GM19025 (cell line): ENCODE measurements at regions not wholly inside any gene's neighbourhood (a gene's known extent, or its start where the extent isn't known, plus 50 kb on each side); places are given as distances from the start of the nearest gene placed in this dataset.

Experiments used
- ATAC-seq: cut with Tn5 transposase; IDR thresholded peaks from one replicate; pipeline ENCODE4 v1.9.1; 2021; ENCODE audit warnings: mild to moderate bottlenecking, low read depth, moderate library complexity; ENCODE audit not compliant: unreplicated experiment

GRCh38 chr10:47223236-47223635, 76.8 kb upstream of the GDF10 start:
- no peak for ATAC-seq

- no peak for ATAC-seq
Measured at GRCh38 chr10:47224546-47225218, 75.3 kb upstream of the GDF10 start.

GRCh38 chr10:47225219-47225927, 74.6 kb upstream of the GDF10 start:
- ATAC-seq, result no peak

GRCh38 chr10:47225928-47226645, 73.9 kb upstream of the GDF10 start:
- no peak for ATAC-seq

- no peak for ATAC-seq
Measured at GRCh38 chr10:47230482-47230881, 69.5 kb upstream of the GDF10 start.

- no peak for ATAC-seq
Measured at GRCh38 chr10:47230957-47231356, 69.0 kb upstream of the GDF10 start.

- ATAC-seq, result no peak
Measured at GRCh38 chr10:47231414-47231813, 68.6 kb upstream of the GDF10 start.

GRCh38 chr10:47233631-47234030, 66.4 kb upstream of the GDF10 start:
- ATAC-seq, result no peak

- ATAC-seq, result no peak
Measured at GRCh38 chr10:47235484-47235883, 64.5 kb upstream of the GDF10 start.

- no peak for ATAC-seq
Measured at GRCh38 chr10:47237316-47238260, 62.4 kb upstream of the GDF10 start.

- no peak for ATAC-seq
Measured at GRCh38 chr10:47238331-47239095, 61.5 kb upstream of the GDF10 start.

- no peak for ATAC-seq
Measured at GRCh38 chr10:47239211-47239610, 60.8 kb upstream of the GDF10 start.

- ATAC-seq, result no peak
Measured at GRCh38 chr10:47240173-47240572, 59.8 kb upstream of the GDF10 start.

- ATAC-seq, result no peak
Measured at GRCh38 chr10:47241256-47241655, 58.7 kb upstream of the GDF10 start.

- ATAC-seq, result no peak
Measured at GRCh38 chr10:47241946-47242867, 57.8 kb upstream of the GDF10 start.

- no peak for ATAC-seq
Measured at GRCh38 chr10:47243356-47243755, 56.6 kb upstream of the GDF10 start.

- ATAC-seq, result no peak
Measured at GRCh38 chr10:47243791-47244190, 56.2 kb upstream of the GDF10 start.

- ATAC-seq, result no peak
Measured at GRCh38 chr10:47244560-47245500, 55.2 kb upstream of the GDF10 start.
